HEK293 (cell line): ENCODE measurements at regions not wholly inside any gene's neighbourhood (a gene's known extent, or its start where the extent isn't known, plus 50 kb on each side); places are given as distances from the start of the nearest gene placed in this dataset.

Source experiments
- CTCF ChIA-PET: fragments of 350-600 bp; formaldehyde crosslinking; extraction: SDS; loops from one replicate; lab custom pipeline; 2021; ENCODE audit warnings: antibody characterized with exemption; lab: Yijun Ruan, JAX
- POLR2A ChIA-PET: fragments of 300-600 bp; formaldehyde crosslinking; extraction: SDS; loops from one replicate; lab custom pipeline; 2020; ENCODE audit warnings: antibody characterized with exemption, inconsistent platforms; lab: Yijun Ruan, JAX
- H3K27ac ChIP-seq: fragments of 200-500 bp; sonication (Bioruptor generic); 2 replicates; pipeline ENCODE4 v1.5.1; 2014; ENCODE audit warnings: low read depth, low read length, control low read depth, inconsistent platforms; ENCODE audit errors: extremely low read depth
- H3K36me3 ChIP-seq, 2 experiments: fragments of 200-500 bp in 1 of 2; sonication (Bioruptor generic) in 1 of 2; 1 replicate in 1 of 2; 2 replicates in 1 of 2; pipeline ENCODE4 v1.5.1; 2014 to 2017; ENCODE audit warnings: inconsistent platforms in 2 of 2, low read length in 2 of 2; ENCODE audit not compliant: control insufficient read depth in 2 of 2, insufficient read depth in 1 of 2
- H3K4me1 ChIP-seq: fragments of 200-500 bp; sonication (Bioruptor generic); 2 replicates; pipeline ENCODE4 v1.5.1; 2014; ENCODE audit warnings: mild to moderate bottlenecking, low read length, inconsistent platforms; ENCODE audit not compliant: control insufficient read depth, insufficient read depth
- H3K4me3 ChIP-seq: 2 replicates; pipeline ENCODE4 v1.5.1; 2011; ENCODE audit warnings: low read depth, mild to moderate bottlenecking, control low read depth, low read length, moderate library complexity
- H3K9me3 ChIP-seq: fragments of 200-500 bp; sonication (Bioruptor generic); 2 replicates; pipeline ENCODE4 v1.5.1; 2014; ENCODE audit warnings: low read depth, low read length, inconsistent platforms; ENCODE audit not compliant: control insufficient read depth, insufficient read depth
- EGR2 ChIP-seq: fragments of 450-650 bp; formaldehyde crosslinking; IDR thresholded peaks from 2 replicates; pipeline ENCODE4 v1.5.1; 2016; ENCODE audit warnings: low read depth, missing biosample characterization, missing genetic modification characterization
- PBX3 ChIP-seq: sonication (generic); formaldehyde crosslinking; IDR thresholded peaks from 2 replicates; pipeline ENCODE4 v1.8.1; 2022; ENCODE audit warnings: mild to moderate bottlenecking, moderate library complexity, missing genetic modification reagents
- TSHZ1 ChIP-seq: fragments of 450-650 bp; formaldehyde crosslinking; IDR thresholded peaks from 2 replicates; pipeline ENCODE4 v1.5.1; 2016; ENCODE audit warnings: missing biosample characterization, missing genetic modification characterization, borderline replicate concordance
- ZBTB1 ChIP-seq: fragments of 450-650 bp; formaldehyde crosslinking; IDR thresholded peaks from 2 replicates; pipeline ENCODE4 v1.5.1; 2016; ENCODE audit warnings: missing biosample characterization, missing genetic modification characterization
- ZIC2 ChIP-seq: fragments of 450-650 bp; formaldehyde crosslinking; IDR thresholded peaks from 2 replicates; pipeline ENCODE4 v1.5.1; 2016; ENCODE audit warnings: missing biosample characterization, missing genetic modification characterization
- ZNF112 ChIP-seq: fragments of 450-650 bp; formaldehyde crosslinking; IDR thresholded peaks from 2 replicates; pipeline ENCODE4 v1.5.0; 2017; ENCODE audit warnings: missing biosample characterization, missing genetic modification characterization
- ZNF132 ChIP-seq: fragments of 450-650 bp; formaldehyde crosslinking; IDR thresholded peaks from 2 replicates; pipeline ENCODE4 v1.5.1; 2017; ENCODE audit warnings: missing biosample characterization, missing genetic modification characterization, borderline replicate concordance
- ZNF239 ChIP-seq: fragments of 450-650 bp; formaldehyde crosslinking; IDR thresholded peaks from 2 replicates; pipeline ENCODE4 v1.5.1; 2016; ENCODE audit warnings: missing biosample characterization, missing genetic modification characterization
- ZNF248 ChIP-seq: fragments of 450-650 bp; formaldehyde crosslinking; IDR thresholded peaks from 2 replicates; pipeline ENCODE4 v1.5.1; 2017; ENCODE audit warnings: missing biosample characterization, missing genetic modification characterization
- ZNF324 ChIP-seq: fragments of 450-650 bp; formaldehyde crosslinking; IDR thresholded peaks from 2 replicates; pipeline ENCODE4 v1.5.1; 2016; ENCODE audit warnings: missing biosample characterization, missing genetic modification characterization
- ZNF521 ChIP-seq: fragments of 450-650 bp; formaldehyde crosslinking; IDR thresholded peaks from 2 replicates; pipeline ENCODE4 v1.5.1; 2017; ENCODE audit warnings: missing biosample characterization, mild to moderate bottlenecking, missing genetic modification characterization
- ZNF544 ChIP-seq: fragments of 450-650 bp; formaldehyde crosslinking; IDR thresholded peaks from 2 replicates; pipeline ENCODE4 v1.5.0; 2017; ENCODE audit warnings: missing biosample characterization, missing genetic modification characterization
- ZNF610 ChIP-seq: fragments of 450-650 bp; formaldehyde crosslinking; IDR thresholded peaks from 2 replicates; pipeline ENCODE4 v1.5.1; 2016; ENCODE audit warnings: missing biosample characterization, missing genetic modification characterization, borderline replicate concordance
- ZNF626 ChIP-seq: fragments of 450-650 bp; sonication (Bioruptor Pico); formaldehyde crosslinking; IDR thresholded peaks from 2 replicates; pipeline ENCODE4 v1.5.1; 2018; ENCODE audit warnings: missing biosample characterization, missing genetic modification characterization, inconsistent platforms
- ZNF670 ChIP-seq: fragments of 450-650 bp; formaldehyde crosslinking; IDR thresholded peaks from 2 replicates; pipeline ENCODE4 v1.5.1; 2016; ENCODE audit warnings: missing biosample characterization, missing genetic modification characterization, low read depth
- ZNF677 ChIP-seq: fragments of 450-650 bp; IDR thresholded peaks from 2 replicates; pipeline ENCODE4 v1.5.0; 2018; ENCODE audit warnings: missing biosample characterization, mild to moderate bottlenecking, missing genetic modification characterization, moderate library complexity
- ZNF747 ChIP-seq: fragments of 450-650 bp; formaldehyde crosslinking; IDR thresholded peaks from 2 replicates; pipeline ENCODE4 v1.5.1; 2016; ENCODE audit warnings: missing biosample characterization, missing genetic modification characterization
- ZSCAN5A ChIP-seq: fragments of 450-650 bp; formaldehyde crosslinking; IDR thresholded peaks from 2 replicates; pipeline ENCODE4 v1.5.1; 2016; ENCODE audit warnings: missing biosample characterization, missing genetic modification characterization
- TF ChIP-seq, protein P1 (sequence below): fragments of 450-650 bp; formaldehyde crosslinking; IDR thresholded peaks from 2 replicates; pipeline ENCODE4 v1.5.1; 2017; ENCODE audit warnings: missing biosample characterization, missing genetic modification characterization
- TF ChIP-seq, protein P2 (sequence below): fragments of 450-650 bp; formaldehyde crosslinking; IDR thresholded peaks from 2 replicates; pipeline ENCODE4 v1.5.1; 2016; ENCODE audit warnings: missing biosample characterization, missing genetic modification characterization

GRCh38 chrX:15915959-15916703 lies 61.5 kb upstream of the AP1S2 start (continued):
- TF ChIP-seq ZNF610 (no peak), ZNF521 (no peak), ZNF677 (tag by site-specific recombination) (no peak), ZNF670 (no peak)

DNA sequence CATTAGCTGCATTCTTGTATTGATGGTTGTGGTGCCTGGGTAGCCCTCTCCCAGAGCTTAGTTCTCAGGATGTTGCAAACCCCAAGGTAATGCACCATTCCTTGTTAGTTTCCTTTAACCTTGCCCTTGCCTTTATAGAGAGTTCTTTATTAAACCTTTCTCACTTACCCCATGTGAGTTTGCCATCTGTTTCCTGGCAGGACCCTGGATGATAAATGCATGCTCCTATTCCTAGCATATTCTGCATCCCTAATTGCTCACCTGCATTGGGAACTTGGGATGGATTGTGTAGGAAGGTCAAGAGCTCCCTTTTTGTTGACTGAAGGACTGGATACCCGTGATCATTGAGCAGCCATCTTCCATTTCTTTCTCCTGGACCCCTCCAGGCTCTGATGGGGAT lies 59.9 kb upstream of the AP1S2 start:
- ChIA-PET POLR2A (no interaction called here), CTCF (no interaction called here)
- TF ChIP-seq, protein P1, sequence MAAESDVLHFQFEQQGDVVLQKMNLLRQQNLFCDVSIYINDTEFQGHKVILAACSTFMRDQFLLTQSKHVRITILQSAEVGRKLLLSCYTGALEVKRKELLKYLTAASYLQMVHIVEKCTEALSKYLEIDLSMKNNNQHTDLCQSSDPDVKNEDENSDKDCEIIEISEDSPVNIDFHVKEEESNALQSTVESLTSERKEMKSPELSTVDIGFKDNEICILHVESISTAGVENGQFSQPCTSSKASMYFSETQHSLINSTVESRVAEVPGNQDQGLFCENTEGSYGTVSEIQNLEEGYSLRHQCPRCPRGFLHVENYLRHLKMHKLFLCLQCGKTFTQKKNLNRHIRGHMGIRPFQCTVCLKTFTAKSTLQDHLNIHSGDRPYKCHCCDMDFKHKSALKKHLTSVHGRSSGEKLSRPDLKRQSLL = no peak
- TF ChIP-seq ZNF132 (no peak), ZBTB1 (tag by site-specific recombination) (no peak), ZNF239 (tag by site-specific recombination) (no peak), ZNF112 (tag by site-specific recombination) (no peak), ZIC2 (tag by site-specific recombination) (no peak), ZSCAN5A (tag by site-specific recombination) (no peak), EGR2 (no peak)
- Histone ChIP-seq H3K4me3 (no peak overlapping the region), H3K4me1 (no peaks in the 10 kb centered on the region), H3K9me3 (no peaks in the 10 kb centered on the region), H3K27ac (no peak overlapping the region), H3K36me3 (no peaks in the 10 kb centered on the region)

- Histone ChIP-seq H3K4me3 (no peak overlapping the region), H3K36me3 (no peaks in the 10 kb centered on the region), H3K9me3 (no peaks in the 10 kb centered on the region), H3K27ac (no peak overlapping the region), H3K4me1 (no peaks in the 10 kb centered on the region)
- TF ChIP-seq, protein P2, sequence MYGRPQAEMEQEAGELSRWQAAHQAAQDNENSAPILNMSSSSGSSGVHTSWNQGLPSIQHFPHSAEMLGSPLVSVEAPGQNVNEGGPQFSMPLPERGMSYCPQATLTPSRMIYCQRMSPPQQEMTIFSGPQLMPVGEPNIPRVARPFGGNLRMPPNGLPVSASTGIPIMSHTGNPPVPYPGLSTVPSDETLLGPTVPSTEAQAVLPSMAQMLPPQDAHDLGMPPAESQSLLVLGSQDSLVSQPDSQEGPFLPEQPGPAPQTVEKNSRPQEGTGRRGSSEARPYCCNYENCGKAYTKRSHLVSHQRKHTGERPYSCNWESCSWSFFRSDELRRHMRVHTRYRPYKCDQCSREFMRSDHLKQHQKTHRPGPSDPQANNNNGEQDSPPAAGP (tag by site-specific recombination) = no peak
- no peak for TF ChIP-seq ZNF626 (tag by site-specific recombination)
- no peak for TF ChIP-seq ZNF248 (tag by site-specific recombination)
- TF ChIP-seq TSHZ1 = no peak
- no peak for TF ChIP-seq PBX3 (CRISPR knock-in tag)
- no peak for TF ChIP-seq ZNF747 (tag by site-specific recombination)
- TF ChIP-seq ZNF324 = no peak
- TF ChIP-seq ZNF544 (tag by site-specific recombination) = no peak
- ChIA-PET POLR2A (no interaction called here), CTCF (no interaction called here)
Measured at GRCh38 chrX:15913146-15913545, 58.5 kb upstream of the AP1S2 start.
